ENCODE measurements at regions not wholly inside any gene's neighbourhood (a gene's known extent, or its start where the extent isn't known, plus 50 kb on each side); places are given as distances from the start of the nearest gene placed in this dataset. TPM values are rescaled to one million over a fixed set of nuclear protein-coding genes. Genes with fewer than 3 reads are reported as not detected.

DNA sequence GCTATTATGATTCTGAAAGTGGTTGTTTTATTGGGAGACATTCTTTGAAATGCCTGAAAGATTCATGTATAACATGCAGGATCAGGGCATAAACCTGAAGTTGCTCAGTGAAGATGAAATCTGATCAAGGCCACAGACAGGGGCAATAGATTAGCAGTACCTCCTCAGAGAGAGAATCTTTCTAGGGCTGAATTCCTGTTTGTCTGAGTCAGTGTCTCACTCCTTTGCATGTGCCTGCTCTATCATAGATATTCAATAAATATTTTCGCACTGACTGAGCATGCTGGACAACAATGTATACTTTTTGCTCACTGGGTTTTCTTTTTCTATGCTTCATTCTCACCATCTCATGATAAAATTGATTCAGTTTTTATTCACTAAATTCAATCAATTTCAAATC is 49.8 kb upstream of the PFN2 start:
- H3K9me3 ChIP-seq (ENCODE audit: control extremely low read depth in 1 of 3, control insufficient read depth in 2 of 3, insufficient read depth in 1 of 3, low read length in 2 of 3) = peaks cover 0 to 12% (median 1%) of the 10 kb centered on the region in 3 donors
- H3K4me2 ChIP-seq (replicated peaks; ENCODE audit: low read depth, low read length, poor library complexity, severe bottlenecking) = no peak overlapping the region
- no peak overlapping the region for H3K27ac ChIP-seq (ENCODE audit: low read length in 2 of 2)
- POLR2A ChIA-PET = no interaction called here
- H3K79me2 ChIP-seq (ENCODE audit: control insufficient read depth, insufficient read depth, low read length) = no peaks in the 10 kb centered on the region
- H3K27me3 Mint-ChIP-seq = peaks cover 17% of the 10 kb centered on the region
- peaks cover 0 to 4% of the 10 kb centered on the region in 2 donors for H3K4me1 ChIP-seq (ENCODE audit: control insufficient read depth in 2 of 2, insufficient read depth in 2 of 2, low read length in 2 of 2)
- CTCF ChIA-PET = no interaction called here
- intact Hi-C loops (cut with micrococcal nuclease) = no loop called here
- no peak overlapping the region for H3K4me3 Mint-ChIP-seq
- no peak overlapping the region for H3K4me3 ChIP-seq (ENCODE audit: control extremely low read depth in 1 of 5, extremely low read depth in 1 of 5, insufficient read depth in 1 of 5, low read depth in 2 of 5, low read length in 4 of 5)
- no peaks in the 10 kb centered on the region for H4K20me1 ChIP-seq (ENCODE audit: control insufficient read depth, insufficient read depth, low read length, poor library complexity, severe bottlenecking)
- H3K9ac ChIP-seq (ENCODE audit: low read length) = no peak overlapping the region
- 100% methylated on average over 1 of the region's 1 CpG for WGBS (ENCODE audit: insufficient coverage)
- no peak overlapping the region for H3K27ac Mint-ChIP-seq
- no peak overlapping the region for H2AFZ ChIP-seq (ENCODE audit: insufficient read depth, low read depth, low read length, poor library complexity, severe bottlenecking)
- H3K36me3 ChIP-seq (replicated peaks in 1 of 2; ENCODE audit: control extremely low read depth in 1 of 2, control insufficient read depth in 1 of 2, extremely low read depth in 1 of 2, insufficient read depth in 2 of 2, low read length in 1 of 2) = no peaks in the 10 kb centered on the region
- peaks cover 0 to 3% (median 0%) of the 10 kb centered on the region in 4 experiments for H3K27me3 ChIP-seq (replicated peaks in 1 of 4; ENCODE audit: control extremely low read depth in 1 of 4, control insufficient read depth in 3 of 4, insufficient read depth in 4 of 4, low read length in 3 of 4)
- peaks cover 5% of the 10 kb centered on the region for H3K4me1 Mint-ChIP-seq
- DNase-seq (no peak), ATAC-seq (ENCODE audit: low read depth) (no peak)
- peaks cover 9% of the 10 kb centered on the region for H3K9me3 Mint-ChIP-seq (ENCODE audit: insufficient read depth)
- TF ChIP-seq EZH2 (IDR thresholded peaks at IDR 0.05; ENCODE audit: borderline replicate concordance, insufficient read depth, low read depth, low read length, poor library complexity, severe bottlenecking) = no peak

Small RNA genes in the stretch of these regions (small RNA-seq; reads per million reads assigned to genes)
- gene RF00004 (ENCODE audit: insufficient read length, low read depth, low replicate concordance) (not detected), gene RPL32P9 (ENCODE audit: insufficient read length, low read depth, low replicate concordance) (not detected)
